ENCODE measurements at regions not wholly inside any gene's neighbourhood (a gene's known extent, or its start where the extent isn't known, plus 50 kb on each side); places are given as distances from the start of the nearest gene placed in this dataset.

GRCh38 chr6:14705841-14706377, 540.0 kb upstream of the JARID2 start:
- DNase-seq (ENCODE audit: low read depth): no peak
- no peak overlapping the region for H3K4me3 ChIP-seq (ENCODE audit: low read depth, low read length)
- H3K27me3 ChIP-seq (ENCODE audit: control insufficient read depth, insufficient read depth, low read length): no peaks in the 10 kb centered on the region
- no peak for TF ChIP-seq CTCF (IDR thresholded peaks at IDR 0.05; ENCODE audit: insufficient read depth, low read length, poor library complexity, severe bottlenecking)
- H3K36me3 ChIP-seq (ENCODE audit: control insufficient read depth, insufficient read depth, low read length): no peaks in the 10 kb centered on the region

- TF ChIP-seq CTCF (IDR thresholded peaks at IDR 0.05; ENCODE audit: insufficient read depth, low read length, poor library complexity, severe bottlenecking): no peak
- peak; percentile 98 for DNase-seq (ENCODE audit: low read depth)
- no peaks in the 10 kb centered on the region for H3K27me3 ChIP-seq (ENCODE audit: control insufficient read depth, insufficient read depth, low read length)
Observed at GRCh38 chr6:14706378-14706929, 539.4 kb upstream of the JARID2 start.

GRCh38 chr6:14707276-14707675, 538.6 kb upstream of the JARID2 start:
- TF ChIP-seq CTCF (IDR thresholded peaks at IDR 0.05; ENCODE audit: insufficient read depth, low read length, poor library complexity, severe bottlenecking): no peak
- Histone ChIP-seq H3K27me3 (ENCODE audit: control insufficient read depth, insufficient read depth, low read length) (no peaks in the 10 kb centered on the region), H3K4me3 (ENCODE audit: low read depth, low read length) (no peak overlapping the region), H3K36me3 (ENCODE audit: control insufficient read depth, insufficient read depth, low read length) (no peaks in the 10 kb centered on the region)
- DNase-seq (ENCODE audit: low read depth): no peak

More at GRCh38 chr6:14706378-14706929, 539.4 kb upstream of the JARID2 start:
- Histone ChIP-seq H3K36me3 (ENCODE audit: control insufficient read depth, insufficient read depth, low read length) (no peaks in the 10 kb centered on the region), H3K4me3 (ENCODE audit: low read depth, low read length) (no peak overlapping the region)

- Histone ChIP-seq H3K27me3 (ENCODE audit: control insufficient read depth, insufficient read depth, low read length) (no peaks in the 10 kb centered on the region), H3K4me3 (ENCODE audit: low read depth, low read length) (no peak overlapping the region), H3K36me3 (ENCODE audit: control insufficient read depth, insufficient read depth, low read length) (no peaks in the 10 kb centered on the region)
- no peak for TF ChIP-seq CTCF (IDR thresholded peaks at IDR 0.05; ENCODE audit: insufficient read depth, low read length, poor library complexity, severe bottlenecking)
- DNase-seq (ENCODE audit: low read depth): no peak
Observed at GRCh38 chr6:14707971-14708465, 537.9 kb upstream of the JARID2 start.

GRCh38 chr6:14709066-14709670, 536.7 kb upstream of the JARID2 start:
- DNase-seq (ENCODE audit: low read depth): no peak
- TF ChIP-seq CTCF (IDR thresholded peaks at IDR 0.05; ENCODE audit: insufficient read depth, low read length, poor library complexity, severe bottlenecking): no peak
- Histone ChIP-seq H3K36me3 (ENCODE audit: control insufficient read depth, insufficient read depth, low read length) (no peaks in the 10 kb centered on the region), H3K27me3 (ENCODE audit: control insufficient read depth, insufficient read depth, low read length) (no peaks in the 10 kb centered on the region), H3K4me3 (ENCODE audit: low read depth, low read length) (no peak overlapping the region)
